HFF-Myc (cell line): ENCODE measurements at regions not wholly inside any gene's neighbourhood (a gene's known extent, or its start where the extent isn't known, plus 50 kb on each side); places are given as distances from the start of the nearest gene placed in this dataset.

Experiments used
- DNase-seq: peaks from one replicate; pipeline ENCODE4 v3.0.0-alpha.2; 2011; ENCODE audit warnings: low read depth; ENCODE audit errors: extremely low read depth
- H3K4me3 ChIP-seq: replicated peaks from 2 replicates; pipeline ENCODE4 v1.5.1; 2011; ENCODE audit warnings: low read depth, mild to moderate bottlenecking, control low read depth, low read length
- CTCF ChIP-seq: IDR thresholded peaks from 2 replicates; pipeline ENCODE4 v1.5.1; 2012; ENCODE audit warnings: mild to moderate bottlenecking, low read depth, low read length, control low read depth; ENCODE audit errors: missing control alignments

- no peak for DNase-seq
- no peak overlapping the region for H3K4me3 ChIP-seq
- no peak for TF ChIP-seq CTCF
These were observed 234.3 kb upstream of the TRPC4 start for GRCh38 chr13:38103851-38104250.

- H3K4me3 ChIP-seq = no peak overlapping the region
- DNase-seq = no peak
- no peak for TF ChIP-seq CTCF
These were observed 230.2 kb upstream of the TRPC4 start for GRCh38 chr13:38099751-38100150.

- TF ChIP-seq CTCF = no peak
- no peak for DNase-seq
- no peak overlapping the region for H3K4me3 ChIP-seq
These were observed 223.9 kb upstream of the TRPC4 start for GRCh38 chr13:38093425-38093824.

GRCh38 chr13:38090913-38091312 is 221.3 kb upstream of the TRPC4 start:
- DNase-seq = no peak
- H3K4me3 ChIP-seq = no peak overlapping the region
- no peak for TF ChIP-seq CTCF

- DNase-seq = no peak
- TF ChIP-seq CTCF = no peak
- no peak overlapping the region for H3K4me3 ChIP-seq
These were observed 217.1 kb upstream of the TRPC4 start for GRCh38 chr13:38086721-38087120.

- TF ChIP-seq CTCF = no peak
- no peak overlapping the region for H3K4me3 ChIP-seq
- DNase-seq = no peak
These were observed 216.4 kb upstream of the TRPC4 start for GRCh38 chr13:38086013-38086412.

GRCh38 chr13:38073931-38074330 is 204.4 kb upstream of the TRPC4 start:
- no peak overlapping the region for H3K4me3 ChIP-seq
- TF ChIP-seq CTCF = no peak
- no peak for DNase-seq
